IPS DF 4.7 (cell line): ENCODE measurements at regions not wholly inside any gene's neighbourhood (a gene's known extent, or its start where the extent isn't known, plus 50 kb on each side); places are given as distances from the start of the nearest gene placed in this dataset.
"Not testable (repeated sequence)": the region's sequence is repeated elsewhere in the genome, so short reads cannot be mapped to it uniquely, and the experiment has no call there.

Experiments
- DNase-seq: peaks from one replicate; pipeline ENCODE4 v3.0.0-alpha.2; 2013; ENCODE audit warnings: low spot score; ENCODE audit errors: extremely low read depth

DNA sequence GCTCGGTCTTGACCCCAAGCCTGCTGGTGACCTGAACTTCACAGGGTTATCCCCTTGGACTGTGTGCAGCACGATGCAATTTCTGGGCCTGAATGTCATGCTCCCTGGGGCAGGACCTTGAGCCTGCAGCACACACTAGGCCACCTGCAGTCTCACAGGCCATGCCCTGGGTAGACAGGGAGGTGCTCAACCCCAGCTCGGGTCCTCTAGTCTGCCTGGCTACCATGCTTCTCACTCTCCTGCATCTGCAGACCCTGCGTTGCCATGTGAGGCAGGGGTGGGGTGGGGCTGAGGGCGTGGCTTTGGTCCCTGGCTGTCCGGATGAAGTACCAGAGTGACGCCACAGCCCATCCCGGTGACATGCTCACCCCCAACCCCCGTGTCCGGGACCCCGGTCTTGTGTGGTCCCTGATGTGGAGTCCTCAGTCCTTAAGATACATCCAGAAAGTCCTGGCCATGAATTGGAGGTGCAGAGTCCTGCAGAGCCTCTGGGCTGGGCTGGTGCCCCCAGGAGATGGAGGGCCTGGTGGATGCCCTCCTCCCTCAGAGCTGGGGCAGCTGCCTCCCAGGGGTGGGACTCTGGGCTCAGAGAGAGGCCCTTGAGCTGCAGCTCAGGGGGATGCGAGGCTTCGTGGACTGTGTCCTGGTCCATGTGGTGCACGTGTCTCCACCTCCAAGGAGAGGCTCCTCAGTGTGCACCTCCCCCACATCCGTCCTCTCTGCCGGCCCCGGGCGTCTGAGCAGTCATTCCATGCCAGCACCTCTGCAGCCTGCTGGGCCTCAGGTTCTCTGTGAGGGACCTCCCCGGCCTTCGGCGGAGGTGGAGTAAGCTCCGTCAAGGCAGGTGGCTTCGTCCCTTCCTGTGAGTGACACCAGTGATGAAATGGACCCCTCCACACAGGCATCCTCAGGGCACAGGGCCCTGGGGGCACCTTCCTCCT is 402.1 kb downstream of the TMEM121 start:
- not testable (repeated sequence) for DNase-seq

DNA sequence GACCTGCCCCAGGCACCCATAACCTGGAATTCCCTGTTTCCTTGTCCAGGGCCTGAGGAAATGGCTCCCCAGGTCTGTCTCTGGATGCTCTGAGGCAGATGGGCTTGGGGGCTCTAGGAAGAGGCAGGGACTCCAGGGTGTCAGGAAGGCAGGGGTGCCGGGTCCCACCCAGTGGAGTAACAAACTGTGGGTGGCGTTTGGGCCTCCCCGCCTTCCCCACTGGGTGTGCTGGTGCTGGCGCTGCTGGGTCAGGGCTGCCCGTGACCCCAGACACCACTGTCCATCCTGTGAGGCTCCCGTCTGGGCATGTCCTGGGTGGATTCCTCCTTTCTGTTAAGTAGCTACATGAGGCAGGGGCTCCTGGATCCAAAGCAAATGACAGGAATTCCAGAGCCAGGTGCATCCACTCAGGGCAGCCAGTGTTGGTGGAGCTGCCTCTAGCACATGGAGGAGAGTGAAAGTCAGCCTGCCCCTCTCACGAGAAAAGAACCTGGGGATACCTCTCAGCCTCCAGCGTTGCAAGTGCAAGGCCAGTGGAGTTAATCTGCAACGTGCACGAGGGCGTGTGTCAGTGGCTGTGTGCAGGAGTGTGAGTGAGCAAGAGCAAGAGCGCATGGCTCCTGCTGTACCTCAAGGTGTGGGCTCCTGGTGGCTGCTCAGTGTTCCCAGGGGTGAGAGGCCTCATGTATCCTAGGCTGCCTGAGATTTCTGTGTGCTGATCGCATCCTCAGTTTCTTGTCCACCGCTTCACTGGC is 403.1 kb downstream of the TMEM121 start:
- no peak for DNase-seq

DNA sequence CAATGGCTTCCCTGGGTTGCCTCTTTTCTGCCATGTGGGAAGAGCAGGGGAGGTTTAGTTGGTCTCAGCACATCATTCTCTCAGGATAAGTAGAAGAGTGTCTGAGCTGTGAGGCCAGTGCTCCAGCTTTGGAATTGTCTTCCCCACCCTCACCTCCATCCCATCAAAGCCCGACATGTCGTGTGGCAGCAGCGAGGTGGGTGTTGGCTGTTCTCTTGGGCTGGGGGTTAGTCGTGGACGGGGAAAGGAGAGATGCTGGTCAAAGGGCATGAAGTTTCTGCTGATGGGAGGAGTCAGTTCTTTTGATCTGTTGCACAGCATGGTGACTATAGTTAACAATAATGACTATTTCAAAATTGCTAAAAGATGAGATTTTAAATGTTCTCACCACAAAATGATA is 404.2 kb downstream of the TMEM121 start:
- no peak for DNase-seq

DNA sequence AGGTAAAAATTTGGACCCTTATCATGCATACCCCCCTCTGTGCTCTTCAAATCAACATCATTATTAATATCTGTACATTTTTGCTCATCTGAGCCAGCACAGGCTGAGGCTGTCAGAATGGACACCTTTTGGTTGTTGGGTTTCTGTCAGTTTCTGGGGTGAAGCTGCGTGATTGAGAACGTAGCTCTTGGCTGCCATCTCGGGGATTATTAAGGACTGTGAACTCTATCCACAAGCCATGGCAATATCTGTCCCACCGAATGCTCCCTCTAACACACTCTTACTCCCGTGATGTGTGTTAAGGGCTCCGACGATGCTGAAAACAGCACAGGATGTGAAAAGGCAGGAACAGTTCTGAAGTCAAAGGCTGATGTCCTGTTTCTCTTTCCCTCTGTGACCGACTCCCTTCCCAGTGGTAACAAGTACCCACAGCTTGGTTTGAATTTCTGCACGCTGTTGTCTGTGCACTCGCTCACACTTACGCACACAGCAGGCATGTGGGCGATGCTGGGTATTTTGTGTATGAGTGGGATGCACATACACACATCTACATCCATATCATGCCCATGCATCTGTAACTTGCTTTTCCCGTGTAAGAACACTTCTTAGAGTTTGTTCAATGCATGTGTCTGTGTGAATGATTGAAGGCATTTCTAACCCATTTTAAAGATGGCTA is 405.6 kb downstream of the TMEM121 start:
- DNase-seq: no peak

DNA sequence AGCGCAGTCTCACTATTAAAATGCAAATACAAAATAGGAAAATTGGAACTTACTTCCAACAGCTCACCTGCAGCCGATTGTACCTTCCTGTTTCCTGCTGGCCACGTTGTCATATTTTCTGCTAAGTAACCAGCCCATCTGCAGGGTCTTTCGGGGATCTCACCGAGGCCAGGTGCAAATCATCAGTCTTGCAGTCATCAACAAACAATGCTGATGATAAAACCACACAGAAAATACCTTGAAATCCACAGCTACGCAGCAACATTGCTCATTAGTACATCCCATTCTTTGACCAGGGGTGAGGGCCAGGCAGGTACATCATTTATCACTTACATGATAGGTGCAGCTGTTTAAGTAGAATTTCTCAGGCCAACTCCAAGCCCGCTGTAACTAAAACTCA is 406.9 kb downstream of the TMEM121 start:
- DNase-seq: no peak

DNA sequence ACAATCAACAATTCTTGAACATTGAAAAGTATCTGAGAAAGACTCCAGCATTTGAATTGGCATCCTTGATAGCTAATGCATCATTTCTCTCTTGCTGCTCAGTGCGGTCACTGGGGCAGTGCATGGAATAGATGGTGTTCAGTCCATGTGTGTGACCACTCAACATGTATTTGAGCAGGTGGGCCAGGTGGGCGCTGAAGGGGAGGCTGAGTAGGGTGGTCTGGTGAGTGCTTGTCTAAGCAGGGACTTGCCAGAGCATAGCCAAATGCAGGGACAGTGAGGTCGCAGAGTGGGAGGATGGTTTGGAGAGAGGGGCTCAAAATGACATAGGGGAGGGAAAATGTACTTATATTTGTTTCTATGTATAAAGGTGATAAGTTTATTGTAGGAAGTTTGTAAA is 409.0 kb downstream of the TMEM121 start:
- no peak for DNase-seq

DNA sequence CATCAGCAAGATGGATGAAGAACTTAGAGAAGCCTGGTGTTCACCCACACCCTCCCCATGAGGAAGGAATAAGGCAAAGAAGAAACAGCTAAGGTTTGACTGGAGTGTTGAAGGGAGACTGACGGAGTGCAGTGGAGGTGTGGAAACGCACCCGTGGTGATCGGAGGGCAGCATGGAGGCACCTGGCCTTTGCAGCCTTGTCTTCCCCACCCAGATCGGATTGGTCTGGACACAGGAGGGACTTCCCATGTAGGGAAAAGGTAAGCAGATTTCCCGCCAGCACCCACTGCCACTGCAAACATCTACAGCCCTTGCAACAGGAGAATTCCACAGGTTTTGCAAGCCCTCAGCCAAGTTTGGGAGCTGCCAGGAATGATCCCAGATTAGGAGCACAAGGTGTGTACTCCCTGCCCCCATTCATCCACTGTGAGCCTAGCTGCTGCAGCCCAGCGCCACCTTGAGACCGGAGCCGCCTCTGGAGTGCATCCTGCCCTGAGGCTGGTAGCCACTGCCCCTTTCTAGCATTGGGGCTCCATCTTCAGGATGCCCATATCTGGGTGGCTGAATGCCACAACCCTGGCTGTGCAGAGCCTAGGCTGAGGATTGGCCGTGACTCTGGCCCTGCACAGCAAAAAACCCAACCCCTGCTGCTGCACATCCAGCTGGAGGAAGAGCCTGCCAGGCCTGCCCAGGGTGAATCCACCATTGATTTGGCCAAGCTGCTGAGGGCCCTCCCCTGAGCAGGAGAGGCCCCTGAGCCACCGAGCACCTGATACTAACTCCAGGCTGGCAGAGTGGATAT is 411.1 kb downstream of the TMEM121 start:
- no peak for DNase-seq

DNA sequence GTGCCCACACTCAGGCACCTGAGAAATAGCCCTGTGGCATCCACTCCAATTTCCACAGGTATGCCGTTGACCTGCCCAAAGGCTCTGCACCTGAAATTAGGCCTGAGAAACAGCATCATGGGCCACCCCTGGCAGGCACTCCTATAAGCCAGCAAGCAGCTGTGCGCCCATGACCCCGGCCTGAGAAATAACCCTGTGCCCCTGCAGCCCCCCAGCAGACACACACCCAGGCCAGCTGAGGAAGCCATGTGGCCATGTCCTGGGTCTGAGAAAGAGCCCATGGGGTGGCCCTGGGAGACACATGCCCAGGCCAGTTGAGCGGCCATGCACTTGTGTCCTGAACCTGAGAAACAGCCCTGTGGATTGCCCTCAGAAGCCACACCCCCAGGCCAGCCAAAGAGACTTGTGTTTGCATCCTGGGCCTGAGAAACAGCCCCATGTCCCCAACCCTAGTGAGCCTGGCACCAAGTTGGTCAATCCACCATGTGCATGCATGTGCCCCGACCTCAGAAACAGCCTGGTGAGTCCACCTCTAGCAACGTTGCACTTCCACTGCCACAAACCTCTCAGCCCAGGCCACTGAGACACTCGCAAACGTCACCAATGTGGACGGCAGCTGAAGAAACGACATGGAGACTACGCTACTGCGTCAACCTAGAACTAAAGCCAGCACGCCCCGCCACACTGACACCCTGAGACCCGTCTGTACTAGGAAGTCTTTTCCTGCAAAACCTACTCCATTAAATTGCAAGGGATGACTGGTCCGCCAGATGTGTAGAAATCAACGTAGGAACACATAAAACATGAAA is 411.9 kb downstream of the TMEM121 start:
- DNase-seq: no peak

DNA sequence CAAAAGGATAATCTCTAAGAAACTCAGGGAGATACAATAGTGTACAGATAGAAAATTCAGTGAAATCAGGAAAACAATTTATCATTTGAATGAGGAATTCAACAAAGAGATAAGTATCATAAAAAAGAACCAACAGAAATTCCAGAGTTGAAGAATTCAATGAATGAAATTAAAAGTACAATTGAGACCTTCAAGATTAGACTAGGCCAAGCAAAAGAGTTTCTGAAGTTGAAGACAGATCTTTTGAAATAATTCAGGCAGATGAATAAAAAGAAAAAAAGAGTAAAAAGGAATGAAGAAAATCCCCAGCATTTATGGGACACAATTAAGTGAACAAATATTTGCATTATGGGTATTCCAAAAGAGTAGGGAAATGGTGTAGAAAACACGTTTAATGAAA is 412.6 kb downstream of the TMEM121 start:
- DNase-seq: no peak

DNA sequence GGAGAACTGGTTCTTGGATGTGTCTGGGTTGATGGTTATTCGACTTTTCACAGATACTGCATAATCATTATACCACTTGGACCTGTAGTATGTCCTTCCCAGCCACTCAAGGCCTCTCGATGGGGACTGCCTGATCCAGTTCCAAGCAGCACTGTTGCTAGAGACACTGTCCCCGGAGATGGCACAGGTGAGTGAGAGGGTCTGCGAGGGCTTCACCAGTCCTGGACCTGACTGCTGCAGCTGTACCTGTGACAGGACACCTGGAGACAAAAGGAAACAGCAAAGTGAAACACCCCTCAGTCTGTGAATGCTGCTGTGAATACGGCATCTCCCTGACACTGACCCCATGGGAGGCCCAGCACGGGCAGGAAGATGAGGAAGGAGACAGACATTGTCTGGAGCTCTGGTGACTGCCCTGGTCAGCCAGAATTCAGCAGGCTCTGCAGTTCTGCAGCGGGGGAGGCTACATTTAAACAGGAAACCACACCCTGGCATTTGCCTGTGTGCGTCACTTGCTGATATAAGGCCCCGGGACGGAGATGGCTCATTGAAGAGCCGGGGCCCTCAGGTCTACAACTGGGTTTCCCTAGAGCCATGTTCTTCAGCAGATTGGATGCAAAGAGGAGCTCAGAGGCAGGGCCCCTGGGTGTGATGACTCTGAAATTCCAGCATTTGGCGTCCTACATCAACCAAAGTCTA is 413.6 kb downstream of the TMEM121 start:
- DNase-seq: no peak

DNA sequence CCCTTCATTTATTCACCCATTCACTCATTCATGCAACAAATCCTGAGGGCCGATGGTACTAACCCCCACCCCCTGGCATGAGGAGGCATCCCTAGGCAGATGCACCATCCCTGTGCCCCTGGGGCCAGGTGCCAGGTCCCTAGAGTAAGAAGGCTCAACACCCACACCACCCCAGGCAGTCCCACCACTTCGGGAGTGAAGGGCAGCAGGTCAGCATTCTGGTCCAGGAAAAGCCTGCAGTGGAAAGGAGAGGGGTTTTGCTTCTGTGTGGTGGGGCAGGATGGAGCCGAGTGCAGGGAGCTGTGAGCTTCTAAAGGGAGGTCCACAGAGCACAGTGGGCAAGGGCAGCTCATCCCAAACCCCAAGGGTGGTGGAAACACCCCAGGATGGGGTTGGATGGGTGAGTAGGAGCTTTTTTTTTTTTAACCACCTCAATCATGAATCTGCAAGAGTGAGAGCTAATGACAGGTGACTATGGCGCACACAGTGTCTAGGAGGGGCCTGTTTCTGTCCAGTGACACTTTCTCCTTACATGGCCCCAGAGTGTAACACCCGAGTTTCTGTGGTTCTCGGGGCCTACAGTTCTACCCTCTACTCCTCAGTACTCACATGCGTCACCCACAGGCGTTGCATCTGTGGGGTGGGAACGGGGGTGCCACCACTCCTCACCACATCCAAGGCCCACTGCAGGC is 414.3 kb downstream of the TMEM121 start:
- no peak for DNase-seq

DNA sequence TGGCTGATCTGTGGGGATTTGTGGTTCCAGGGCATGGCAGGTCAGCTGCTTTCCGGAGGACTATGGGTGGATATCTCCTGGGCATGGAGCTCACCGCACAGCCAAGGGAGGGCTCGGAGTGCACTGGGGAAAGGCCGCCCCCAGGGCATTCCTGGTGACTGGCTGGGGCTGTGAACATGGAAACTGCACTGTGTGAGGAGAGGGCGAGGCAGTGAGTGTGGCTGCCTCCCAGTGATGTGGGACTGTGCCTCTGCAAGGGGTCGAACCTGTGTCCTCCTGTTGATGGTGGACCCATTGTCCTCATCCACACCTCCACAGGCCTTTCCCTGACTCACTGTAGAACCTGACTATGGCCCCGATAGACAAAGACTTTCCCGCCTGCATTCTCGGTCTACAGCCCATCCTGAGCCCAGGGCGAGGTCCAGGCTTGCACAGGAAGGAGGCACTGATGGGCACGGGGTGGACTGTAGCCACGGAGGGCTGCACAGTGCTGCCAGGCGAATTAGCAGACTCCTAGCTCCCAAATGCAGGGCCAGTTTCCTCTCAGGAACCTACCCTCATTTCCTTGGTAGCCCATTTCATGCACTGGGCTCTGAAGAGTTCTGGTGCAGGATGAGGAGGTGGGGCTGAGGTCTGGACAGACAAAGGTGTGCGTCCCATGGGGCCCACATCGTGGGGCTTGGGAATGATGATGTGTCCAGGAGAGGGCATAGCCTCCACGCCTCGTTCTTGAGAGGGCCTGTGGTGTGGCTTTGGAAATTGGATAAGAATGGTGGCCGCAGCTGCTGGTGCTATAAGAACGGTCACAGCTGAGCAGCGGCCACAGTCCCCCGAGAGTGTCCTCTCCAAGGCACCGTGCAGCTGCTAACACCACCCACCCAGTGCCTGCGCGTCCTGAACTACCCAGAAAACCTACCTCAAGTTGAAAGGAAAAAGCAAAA is 415.1 kb downstream of the TMEM121 start:
- DNase-seq: no peak

DNA sequence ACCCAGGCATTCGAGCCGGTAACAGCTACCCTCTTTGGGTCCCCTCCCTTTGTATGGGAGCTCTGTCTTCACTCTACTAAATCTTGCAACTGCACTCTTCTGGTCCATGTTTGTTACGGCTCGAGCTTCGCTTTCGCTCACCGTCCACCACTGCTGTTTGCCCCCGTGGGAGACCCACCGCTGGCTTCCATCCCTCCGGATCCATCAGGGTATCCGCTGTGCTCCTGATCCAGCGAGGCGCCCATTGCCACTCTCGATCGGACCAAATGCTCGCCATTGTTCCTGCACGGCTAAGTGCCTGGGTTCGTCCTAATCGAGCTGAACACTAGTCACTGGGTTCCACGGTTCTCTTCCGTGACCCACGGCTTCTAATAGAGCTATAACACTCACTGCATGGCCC is 416.3 kb downstream of the TMEM121 start:
- DNase-seq: not testable (repeated sequence)

DNA sequence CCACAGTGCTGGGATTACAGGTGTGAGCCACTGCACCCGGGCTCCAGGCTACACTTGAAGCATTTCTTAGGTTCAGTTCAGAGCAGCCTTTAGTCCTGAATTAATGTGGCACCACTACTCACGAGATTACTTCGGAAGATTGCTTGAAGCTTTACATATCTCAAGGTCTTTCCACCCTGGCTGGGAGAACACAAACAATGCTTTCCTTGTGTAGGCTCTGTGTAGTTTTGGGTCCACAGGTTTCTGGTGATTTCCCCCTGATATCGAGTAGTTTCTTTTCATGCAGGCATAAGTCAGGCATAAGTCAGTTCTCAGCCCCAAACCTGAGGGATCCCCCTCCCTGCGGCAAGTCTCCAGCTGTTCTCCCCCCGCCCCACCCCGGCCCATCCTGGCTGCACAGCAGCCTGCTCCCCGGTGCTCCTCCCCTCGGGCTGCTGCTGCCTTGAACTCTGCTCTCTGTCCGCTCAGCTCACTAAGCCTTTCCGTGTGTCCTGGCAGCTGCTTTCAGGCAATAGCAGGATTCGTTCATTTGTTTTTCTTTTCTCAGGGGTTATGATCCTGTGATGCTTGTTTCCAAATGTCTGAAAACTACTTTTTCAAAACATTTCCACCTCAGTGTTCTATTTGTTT is 417.7 kb downstream of the TMEM121 start:
- no peak for DNase-seq

DNA sequence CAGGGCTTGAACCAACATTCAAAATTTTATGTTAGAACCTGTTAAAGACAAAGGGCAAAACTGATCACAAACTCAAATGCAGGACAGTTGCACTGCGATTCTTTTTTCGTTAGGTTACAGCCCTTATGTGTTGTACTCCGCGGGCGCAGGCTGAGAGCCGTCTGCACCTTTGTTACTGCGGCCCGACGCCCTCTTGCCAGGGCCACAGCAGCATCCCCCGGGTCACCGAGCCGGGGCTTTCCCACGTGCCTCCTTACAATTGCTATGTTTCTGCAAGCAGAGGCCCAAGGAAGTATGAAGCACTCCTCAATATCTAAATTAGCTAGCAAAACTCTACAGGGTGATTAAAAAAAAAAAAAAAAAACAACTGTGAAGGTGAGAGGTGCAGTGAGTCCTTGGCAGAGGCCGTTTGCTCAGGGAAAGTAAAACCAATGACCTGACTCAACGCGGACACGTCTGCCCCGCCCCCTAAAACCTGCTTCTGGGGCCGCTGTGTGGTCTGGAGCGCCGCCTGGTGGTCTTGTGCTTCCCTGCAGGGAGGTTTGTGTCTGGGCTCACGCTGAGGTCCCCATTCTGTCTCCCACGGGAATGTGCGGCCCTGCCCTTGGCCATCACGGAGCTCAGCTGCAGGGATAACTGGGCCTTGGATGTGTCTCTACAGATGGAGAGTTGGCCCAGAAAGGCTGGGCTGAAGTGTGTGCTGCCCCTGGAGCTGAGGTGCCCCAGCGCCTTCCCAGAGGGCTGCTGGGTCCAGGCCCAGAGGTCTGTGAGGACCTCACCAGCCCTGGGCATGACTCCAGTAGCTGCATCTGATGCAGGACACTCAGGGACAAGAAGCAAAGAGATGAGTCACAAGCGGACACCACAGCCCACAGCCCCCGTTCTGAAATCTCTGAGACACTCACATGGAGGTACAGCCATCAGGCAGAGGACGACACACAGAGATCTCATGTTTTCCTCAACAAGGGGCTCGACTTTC is 418.5 kb downstream of the TMEM121 start:
- DNase-seq: no peak

DNA sequence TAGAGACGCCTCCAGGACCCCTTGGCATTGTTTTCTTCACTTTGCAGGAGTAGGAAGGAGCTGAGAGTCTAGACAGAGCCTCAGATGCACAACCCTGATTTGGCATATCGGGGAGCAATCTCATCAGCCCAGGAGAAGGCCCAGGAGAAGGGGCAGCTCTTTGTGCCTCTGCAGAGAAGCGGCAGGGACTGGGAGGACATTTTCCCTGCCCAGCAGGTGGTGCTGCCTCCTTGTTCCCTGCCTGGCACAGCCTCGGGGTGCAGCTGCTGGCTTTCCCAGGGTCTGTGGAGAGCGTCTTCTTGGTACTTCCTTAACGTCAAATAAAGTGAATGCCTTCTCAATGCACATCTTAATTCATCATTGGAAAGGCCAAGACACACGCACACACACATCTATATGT is 419.5 kb downstream of the TMEM121 start:
- DNase-seq: no peak
